Epidermal melanocyte (primary cell): ENCODE measurements at regions not wholly inside any gene's neighbourhood (a gene's known extent, or its start where the extent isn't known, plus 50 kb on each side); places are given as distances from the start of the nearest gene placed in this dataset.

Experiments
- DNase-seq: peaks from one replicate; pipeline ENCODE4 v3.0.0; 2011; ENCODE audit warnings: low spot score; ENCODE audit not compliant: insufficient read length

DNA sequence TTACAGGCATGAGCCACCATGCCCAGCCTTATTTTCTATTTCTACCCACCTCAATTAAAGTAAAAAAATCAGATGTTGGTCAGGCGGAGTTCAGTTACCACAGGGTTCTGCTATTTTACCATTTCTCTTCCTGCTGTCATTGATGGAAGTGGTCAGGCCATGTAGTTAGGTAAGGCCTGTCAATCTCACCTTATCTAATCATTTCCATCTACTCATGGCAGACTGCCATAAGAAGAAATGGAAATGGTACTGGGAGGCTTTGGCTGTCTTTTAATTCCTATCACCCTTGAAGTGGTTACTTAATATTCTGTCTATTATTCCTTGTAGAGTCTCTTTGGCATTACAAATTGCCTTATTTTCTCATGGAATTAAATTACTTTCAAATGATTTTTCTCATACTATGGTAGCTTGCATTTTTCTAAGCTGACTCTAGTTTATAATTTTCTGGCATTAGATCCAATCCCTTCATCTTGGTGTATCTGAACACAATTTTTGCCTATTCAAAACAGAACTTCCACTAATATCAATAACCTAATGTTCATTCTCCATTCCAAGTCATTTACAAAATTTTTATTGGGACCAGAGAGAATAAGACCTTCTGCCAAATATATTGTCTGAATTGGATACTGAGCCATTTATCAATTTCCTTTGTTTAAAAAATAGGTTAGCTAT is 198.7 kb downstream of the DACT1 start:
- no peak for DNase-seq

DNA sequence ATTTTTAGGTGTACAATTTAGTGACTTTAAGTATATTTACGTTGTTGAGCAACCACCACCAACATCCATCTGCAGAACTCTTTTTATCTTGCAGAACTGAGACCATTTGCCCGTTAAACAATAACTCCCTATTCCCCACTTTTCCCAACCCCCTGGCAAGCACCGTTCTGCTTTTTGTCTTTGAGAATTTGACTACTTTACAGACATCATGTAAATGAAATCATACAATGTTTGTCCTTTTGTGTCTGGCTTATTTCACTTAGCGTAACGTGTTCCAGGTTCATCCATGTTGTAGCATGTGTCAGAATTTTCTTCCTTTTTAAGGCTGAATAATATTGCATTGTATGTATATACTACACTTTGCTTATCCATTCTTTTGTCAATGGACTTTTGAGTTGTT is 201.5 kb downstream of the DACT1 start:
- DNase-seq = no peak

DNA sequence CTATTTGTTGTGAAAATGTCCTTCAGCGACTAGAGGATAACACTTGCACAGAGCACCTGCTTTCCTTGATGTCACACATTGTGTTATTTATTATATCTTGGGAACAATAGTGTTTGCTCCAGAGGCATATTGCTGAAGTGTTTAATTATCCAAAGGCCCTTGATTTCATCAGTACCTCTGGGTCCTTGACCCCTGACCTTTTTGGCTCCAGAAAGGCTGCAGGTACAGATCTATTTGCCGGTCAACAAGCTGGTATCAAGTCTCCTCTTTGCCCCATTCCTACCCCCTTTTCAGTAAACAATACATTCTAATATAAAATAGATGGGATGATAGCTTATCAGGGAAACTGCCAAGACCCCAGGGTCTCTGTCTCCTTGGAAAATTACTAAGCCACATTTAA is 206.8 kb downstream of the DACT1 start:
- no peak for DNase-seq

DNA sequence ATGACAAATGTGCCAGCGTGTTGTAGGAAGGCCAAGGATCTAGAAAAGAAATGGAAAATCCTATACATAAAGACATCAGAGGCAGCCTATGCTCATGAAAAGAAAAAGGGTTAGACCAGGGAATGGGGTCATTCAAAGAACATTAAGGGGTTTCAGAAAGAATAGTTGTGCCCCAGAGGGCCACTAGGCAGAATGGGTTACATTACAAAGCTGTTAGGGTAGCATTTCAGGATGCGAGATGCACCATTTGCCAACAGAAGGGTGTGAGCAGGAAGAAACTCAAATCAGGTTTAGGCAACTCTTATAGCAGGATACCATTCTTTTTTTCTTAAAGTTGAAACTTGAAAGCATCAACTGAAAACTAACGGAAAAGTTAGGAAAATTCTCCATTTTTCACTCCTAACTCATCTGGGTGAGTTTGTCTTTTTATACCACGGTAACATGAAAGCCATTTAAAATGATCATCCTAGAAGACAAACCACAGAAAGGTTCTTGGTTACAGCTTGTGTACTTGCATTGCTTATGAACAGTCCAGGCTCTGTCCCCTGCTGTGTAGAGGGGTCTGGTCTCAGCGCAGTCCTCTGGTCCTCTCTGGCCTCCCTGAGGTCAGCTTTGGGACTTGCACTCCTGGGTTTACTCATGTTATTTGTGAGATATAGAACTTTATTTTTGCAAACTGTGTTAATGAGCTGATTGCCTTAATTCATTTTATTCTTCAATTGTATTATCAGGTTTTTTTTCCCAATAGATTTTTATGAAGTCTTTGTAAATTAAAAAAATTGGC is 209.1 kb downstream of the DACT1 start:
- no peak for DNase-seq

DNA sequence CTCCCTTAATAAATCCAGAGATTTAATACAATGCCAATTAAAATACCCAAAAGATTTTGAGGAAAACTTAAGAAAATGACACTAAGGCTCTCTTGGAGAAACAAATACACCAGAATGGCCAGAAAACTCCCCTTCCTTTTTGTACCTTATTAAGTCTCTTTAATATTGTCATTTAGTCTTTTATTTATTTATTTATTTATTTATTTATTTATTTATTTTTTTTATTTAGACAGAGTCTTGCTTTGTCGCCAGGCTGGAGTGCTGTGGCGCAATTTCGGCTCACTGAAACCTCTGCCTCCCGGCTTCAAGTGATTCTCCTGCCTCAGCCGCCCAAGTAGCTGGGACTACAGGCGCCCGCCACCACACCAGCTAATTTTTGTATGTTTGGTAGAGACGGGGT is 210.6 kb downstream of the DACT1 start:
- no peak for DNase-seq

- no peak for DNase-seq
These were observed 211.8 kb downstream of the DACT1 start for GRCh38 chr14:58849601-58850000.

- DNase-seq = no peak
These were observed 212.2 kb downstream of the DACT1 start for GRCh38 chr14:58850011-58850410.

GRCh38 chr14:58861586-58861985 is 223.8 kb downstream of the DACT1 start:
- DNase-seq = no peak

- DNase-seq = no peak
These were observed 224.8 kb downstream of the DACT1 start for GRCh38 chr14:58862416-58863160.

GRCh38 chr14:58863661-58864345 is 226.0 kb downstream of the DACT1 start:
- no peak for DNase-seq

GRCh38 chr14:58864751-58865513 is 227.2 kb downstream of the DACT1 start:
- DNase-seq = no peak

GRCh38 chr14:58865514-58866281 is 227.9 kb downstream of the DACT1 start:
- no peak for DNase-seq

- DNase-seq = no peak
These were observed 228.6 kb downstream of the DACT1 start for GRCh38 chr14:58866391-58866790.

- no peak for DNase-seq
These were observed 233.2 kb downstream of the DACT1 start for GRCh38 chr14:58870961-58871360.

- DNase-seq = no peak
These were observed 233.8 kb downstream of the DACT1 start for GRCh38 chr14:58871573-58871972.

GRCh38 chr14:58872061-58872460 is 234.3 kb downstream of the DACT1 start:
- DNase-seq = no peak

DNA sequence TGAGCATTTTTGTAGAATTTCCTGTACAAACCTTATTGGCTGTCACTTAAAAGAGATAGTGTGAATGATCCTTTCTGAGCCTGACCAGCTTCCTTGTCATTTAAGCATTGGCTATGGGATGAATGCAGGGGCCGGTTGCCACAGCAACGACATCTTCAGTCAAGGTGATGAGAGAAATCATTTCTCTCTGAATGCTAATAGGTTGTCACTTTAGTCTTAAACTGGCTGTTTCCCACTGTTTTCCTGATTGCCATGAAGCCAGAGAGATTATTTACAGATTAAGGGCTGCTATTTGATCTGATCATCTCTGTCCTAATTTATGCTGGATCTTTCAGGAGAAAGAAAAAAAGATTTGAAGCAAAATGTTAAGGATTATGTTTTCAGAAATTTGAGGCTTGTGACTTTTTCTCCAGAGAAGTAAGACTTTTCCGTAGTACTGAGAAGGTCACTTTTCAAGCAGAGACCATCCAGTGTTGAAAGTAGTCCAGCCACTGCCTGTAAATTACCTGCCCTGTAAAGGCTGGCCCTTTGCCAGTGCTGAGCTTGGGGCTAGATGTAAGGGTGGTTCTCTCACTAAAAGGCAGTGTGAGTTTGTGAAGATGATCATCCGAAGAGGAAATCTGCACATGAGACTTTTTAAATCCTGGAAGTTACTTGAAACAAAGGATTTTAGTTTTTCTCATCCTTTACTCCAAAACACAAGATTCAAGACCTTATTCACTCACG is 235.6 kb downstream of the DACT1 start:
- no peak for DNase-seq

DNA sequence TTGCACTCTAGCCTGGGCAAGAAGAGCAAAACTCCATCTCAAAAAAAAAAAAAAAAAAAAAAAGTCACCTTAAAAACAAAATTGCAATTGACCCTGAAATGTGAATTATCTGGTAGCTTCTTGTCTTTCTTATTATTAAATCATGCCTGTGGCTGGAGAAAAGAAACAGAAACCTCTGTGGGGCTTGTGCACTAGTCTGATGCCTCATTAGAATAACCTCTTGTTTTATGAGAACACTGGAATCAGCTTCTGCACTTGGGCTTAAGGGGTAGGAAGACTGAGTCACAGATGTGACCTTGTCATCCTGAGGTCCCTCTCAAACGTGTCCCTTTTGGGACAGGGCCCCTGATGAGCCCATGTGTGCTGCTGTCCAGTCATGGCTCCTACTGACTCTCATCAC is 237.9 kb downstream of the DACT1 start:
- DNase-seq = no peak

DNA sequence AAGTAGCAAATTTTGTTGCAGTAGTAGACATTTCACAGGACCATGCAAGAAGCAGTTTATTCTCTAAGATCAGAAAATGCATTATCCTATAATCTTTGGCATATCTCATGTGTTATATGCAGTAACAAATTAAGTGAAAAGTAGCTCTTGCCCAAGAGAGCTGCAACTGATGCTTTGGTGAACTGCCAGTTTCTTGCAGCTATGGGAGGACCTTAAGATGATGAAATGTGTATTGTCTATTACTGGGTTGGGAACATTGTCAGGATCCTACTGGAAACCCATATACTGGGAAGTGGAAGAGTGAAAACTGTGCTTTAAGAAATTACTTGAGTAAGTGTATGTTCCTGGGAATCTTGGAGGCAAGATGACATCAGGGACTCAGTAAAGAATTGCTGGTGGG is 238.8 kb downstream of the DACT1 start:
- no peak for DNase-seq
